ENCODE measurements at regions not wholly inside any gene's neighbourhood (a gene's known extent, or its start where the extent isn't known, plus 50 kb on each side); places are given as distances from the start of the nearest gene placed in this dataset.

DNA sequence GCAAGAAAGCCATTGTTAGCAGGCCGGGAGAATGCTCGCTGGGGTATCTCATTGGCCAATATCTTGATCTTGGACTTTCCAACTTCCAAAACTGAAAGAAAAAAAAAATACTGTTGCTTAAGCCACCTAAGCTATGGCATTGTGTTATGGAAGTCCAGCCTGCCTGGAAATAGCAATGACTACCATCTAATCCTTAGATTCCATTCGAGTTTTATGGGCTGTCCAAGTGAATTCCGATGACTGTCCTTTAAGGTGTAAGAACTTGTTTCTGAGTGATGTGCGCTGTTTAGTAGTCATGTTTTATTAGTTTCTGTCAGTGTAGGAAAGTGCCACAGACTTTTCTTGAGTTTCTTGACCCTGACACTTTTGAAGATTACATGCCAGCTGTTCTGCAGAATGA is 762.6 kb downstream of the USP25 start:
- H3K4me1 ChIP-seq (ENCODE audit: low read depth): no peaks in the 10 kb centered on the region
- H3K9me3 ChIP-seq (ENCODE audit: low read depth): no peaks in the 10 kb centered on the region
- no peak overlapping the region for H3K27ac ChIP-seq
- no peak overlapping the region for H3K4me3 ChIP-seq
- H3K27me3 ChIP-seq: no peaks in the 10 kb centered on the region
- H3K36me3 ChIP-seq: no peaks in the 10 kb centered on the region
- no peak for DNase-seq (ENCODE audit: low read depth in 1 of 2, low spot score in 1 of 2)
- TF ChIP-seq, protein P1, sequence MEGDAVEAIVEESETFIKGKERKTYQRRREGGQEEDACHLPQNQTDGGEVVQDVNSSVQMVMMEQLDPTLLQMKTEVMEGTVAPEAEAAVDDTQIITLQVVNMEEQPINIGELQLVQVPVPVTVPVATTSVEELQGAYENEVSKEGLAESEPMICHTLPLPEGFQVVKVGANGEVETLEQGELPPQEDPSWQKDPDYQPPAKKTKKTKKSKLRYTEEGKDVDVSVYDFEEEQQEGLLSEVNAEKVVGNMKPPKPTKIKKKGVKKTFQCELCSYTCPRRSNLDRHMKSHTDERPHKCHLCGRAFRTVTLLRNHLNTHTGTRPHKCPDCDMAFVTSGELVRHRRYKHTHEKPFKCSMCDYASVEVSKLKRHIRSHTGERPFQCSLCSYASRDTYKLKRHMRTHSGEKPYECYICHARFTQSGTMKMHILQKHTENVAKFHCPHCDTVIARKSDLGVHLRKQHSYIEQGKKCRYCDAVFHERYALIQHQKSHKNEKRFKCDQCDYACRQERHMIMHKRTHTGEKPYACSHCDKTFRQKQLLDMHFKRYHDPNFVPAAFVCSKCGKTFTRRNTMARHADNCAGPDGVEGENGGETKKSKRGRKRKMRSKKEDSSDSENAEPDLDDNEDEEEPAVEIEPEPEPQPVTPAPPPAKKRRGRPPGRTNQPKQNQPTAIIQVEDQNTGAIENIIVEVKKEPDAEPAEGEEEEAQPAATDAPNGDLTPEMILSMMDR (IDR thresholded peaks at IDR 0.05; ENCODE audit: low read depth, low read length): no peak

DNA sequence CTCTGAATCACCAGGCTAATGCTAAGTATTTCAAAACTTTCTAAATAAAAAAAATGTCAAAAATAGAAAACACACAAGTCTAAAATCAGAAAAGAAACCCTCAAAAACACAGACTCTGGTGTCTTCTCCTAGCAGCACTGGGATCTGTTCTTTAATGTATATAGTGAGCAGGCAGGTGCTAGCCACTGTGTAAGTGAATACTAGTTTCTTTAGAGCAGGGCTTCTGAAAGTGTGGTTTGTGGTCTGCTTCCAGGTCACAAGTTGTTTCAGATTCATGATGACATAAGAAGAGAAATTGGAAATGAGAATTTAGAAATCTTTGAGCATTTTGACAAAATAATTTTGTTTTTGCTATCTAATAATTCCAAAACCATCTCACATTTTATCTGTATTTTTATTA is 763.1 kb downstream of the USP25 start:
- no peaks in the 10 kb centered on the region for H3K36me3 ChIP-seq
- H3K27me3 ChIP-seq: no peaks in the 10 kb centered on the region
- TF ChIP-seq, protein P1 (IDR thresholded peaks at IDR 0.05; ENCODE audit: low read depth, low read length): no peak
- H3K9me3 ChIP-seq (ENCODE audit: low read depth): no peaks in the 10 kb centered on the region
- H3K27ac ChIP-seq: no peak overlapping the region
- H3K4me3 ChIP-seq: no peak overlapping the region
- no peaks in the 10 kb centered on the region for H3K4me1 ChIP-seq (ENCODE audit: low read depth)
- no peak for DNase-seq (ENCODE audit: low read depth in 1 of 2, low spot score in 1 of 2)

DNA sequence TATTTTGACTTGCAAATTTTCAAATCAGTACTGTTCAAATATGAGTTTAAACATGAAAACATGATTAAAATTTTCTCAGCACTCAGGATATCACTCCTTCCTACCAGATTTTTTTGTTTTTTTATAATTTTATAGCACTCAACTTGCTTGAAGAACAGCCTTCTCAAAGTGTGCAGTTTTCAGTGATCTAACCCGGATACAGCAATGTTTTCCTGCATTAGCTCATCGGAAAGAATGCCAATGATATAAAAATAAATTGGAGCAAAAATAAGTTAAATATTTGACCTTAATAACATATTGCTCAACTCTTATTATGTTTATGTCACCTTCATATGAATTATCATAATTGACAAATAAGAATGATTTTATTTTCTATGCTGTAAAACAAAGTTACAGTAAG is 766.8 kb downstream of the USP25 start:
- no peaks in the 10 kb centered on the region for H3K36me3 ChIP-seq
- DNase-seq (ENCODE audit: low read depth in 1 of 2, low spot score in 1 of 2): no peak
- H3K4me1 ChIP-seq (ENCODE audit: low read depth): no peaks in the 10 kb centered on the region
- H3K4me3 ChIP-seq: no peak overlapping the region
- no peak overlapping the region for H3K27ac ChIP-seq
- no peaks in the 10 kb centered on the region for H3K9me3 ChIP-seq (ENCODE audit: low read depth)
- TF ChIP-seq, protein P1 (IDR thresholded peaks at IDR 0.05; ENCODE audit: low read depth, low read length): no peak
- no peaks in the 10 kb centered on the region for H3K27me3 ChIP-seq

DNA sequence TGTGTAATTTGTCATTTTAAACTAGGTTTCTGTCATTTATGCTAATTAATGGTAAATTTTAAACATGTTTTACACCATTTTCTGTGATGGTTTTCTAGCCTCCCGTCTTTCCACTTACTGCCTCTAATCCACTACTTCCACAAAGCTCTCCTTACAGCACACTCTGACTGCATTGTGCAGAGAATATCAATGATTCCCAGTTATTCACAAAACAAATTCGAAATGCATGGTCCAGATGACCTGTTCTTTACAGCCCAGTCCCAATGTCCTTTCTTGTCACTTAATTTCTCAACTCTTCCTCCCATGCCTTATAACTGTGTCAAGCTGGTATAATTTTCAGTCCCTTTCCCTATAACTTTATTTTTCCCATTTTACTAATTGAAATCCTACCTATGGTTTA is 770.5 kb downstream of the USP25 start:
- no peaks in the 10 kb centered on the region for H3K9me3 ChIP-seq (ENCODE audit: low read depth)
- H3K4me3 ChIP-seq: no peak overlapping the region
- H3K27me3 ChIP-seq: no peaks in the 10 kb centered on the region
- no peak overlapping the region for H3K27ac ChIP-seq
- no peaks in the 10 kb centered on the region for H3K4me1 ChIP-seq (ENCODE audit: low read depth)
- no peaks in the 10 kb centered on the region for H3K36me3 ChIP-seq
- DNase-seq (ENCODE audit: low read depth in 1 of 2, low spot score in 1 of 2): no peak
- TF ChIP-seq, protein P1 (IDR thresholded peaks at IDR 0.05; ENCODE audit: low read depth, low read length): no peak

DNA sequence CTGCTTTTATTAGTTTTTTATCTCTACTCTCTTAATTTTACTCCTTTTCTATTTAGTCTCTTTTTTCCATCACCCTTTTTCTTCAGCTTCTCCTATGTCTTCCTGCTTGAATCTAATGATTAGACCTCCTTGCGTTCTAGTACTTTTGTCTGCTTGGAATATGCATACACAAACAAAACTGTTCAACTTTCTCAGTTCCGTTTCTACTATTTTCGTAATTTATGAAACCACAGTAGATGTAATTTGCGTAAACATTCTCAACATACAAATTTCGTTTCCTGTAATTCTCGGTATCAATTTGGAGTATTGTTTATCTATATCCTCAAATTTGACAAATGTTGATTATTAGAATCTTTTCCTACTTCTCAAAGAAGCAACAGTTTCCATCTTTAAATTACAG is 772.5 kb downstream of the USP25 start:
- no peak overlapping the region for H3K27ac ChIP-seq
- H3K9me3 ChIP-seq (ENCODE audit: low read depth): no peaks in the 10 kb centered on the region
- H3K27me3 ChIP-seq: no peaks in the 10 kb centered on the region
- no peaks in the 10 kb centered on the region for H3K36me3 ChIP-seq
- H3K4me1 ChIP-seq (ENCODE audit: low read depth): no peaks in the 10 kb centered on the region
- no peak overlapping the region for H3K4me3 ChIP-seq
- TF ChIP-seq, protein P1 (IDR thresholded peaks at IDR 0.05; ENCODE audit: low read depth, low read length): no peak
- no peak for DNase-seq (ENCODE audit: low read depth in 1 of 2, low spot score in 1 of 2)

DNA sequence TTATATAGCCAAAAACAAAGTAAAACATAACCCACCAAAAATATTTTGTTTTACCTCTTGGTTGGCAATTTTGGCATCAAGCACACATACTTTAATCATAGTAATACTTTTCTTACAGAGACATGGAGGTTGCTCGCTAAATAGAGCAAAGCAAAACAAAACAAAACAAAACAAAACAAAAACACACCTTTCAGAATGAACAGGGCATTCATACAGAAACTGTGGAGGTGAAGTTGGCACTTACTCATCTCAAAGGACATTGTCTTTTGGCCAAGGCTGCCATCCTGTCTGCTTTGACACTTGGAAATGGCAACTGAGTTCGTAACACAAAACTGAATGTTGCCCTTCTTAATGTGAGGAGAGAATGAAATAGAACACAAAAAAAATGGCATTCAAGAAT is 773.1 kb downstream of the USP25 start:
- Histone ChIP-seq H3K27ac (no peak overlapping the region), H3K4me3 (no peak overlapping the region), H3K27me3 (no peaks in the 10 kb centered on the region), H3K36me3 (no peaks in the 10 kb centered on the region), H3K9me3 (ENCODE audit: low read depth) (no peaks in the 10 kb centered on the region), H3K4me1 (ENCODE audit: low read depth) (no peaks in the 10 kb centered on the region)
- TF ChIP-seq, protein P1 (IDR thresholded peaks at IDR 0.05; ENCODE audit: low read depth, low read length): no peak
- no peak for DNase-seq (ENCODE audit: low read depth in 1 of 2, low spot score in 1 of 2)
